HG03432 (cell line): ENCODE measurements at regions not wholly inside any gene's neighbourhood (a gene's known extent, or its start where the extent isn't known, plus 50 kb on each side); places are given as distances from the start of the nearest gene placed in this dataset.
"Not testable (repeated sequence)": the region's sequence is repeated elsewhere in the genome, so short reads cannot be mapped to it uniquely, and the experiment has no call there.

ENCODE experiments used
- ATAC-seq: cut with Tn5 transposase; IDR thresholded peaks from one replicate; pipeline ENCODE4 v1.9.1; 2021; ENCODE audit warnings: mild to moderate bottlenecking, moderate library complexity; ENCODE audit not compliant: unreplicated experiment

DNA sequence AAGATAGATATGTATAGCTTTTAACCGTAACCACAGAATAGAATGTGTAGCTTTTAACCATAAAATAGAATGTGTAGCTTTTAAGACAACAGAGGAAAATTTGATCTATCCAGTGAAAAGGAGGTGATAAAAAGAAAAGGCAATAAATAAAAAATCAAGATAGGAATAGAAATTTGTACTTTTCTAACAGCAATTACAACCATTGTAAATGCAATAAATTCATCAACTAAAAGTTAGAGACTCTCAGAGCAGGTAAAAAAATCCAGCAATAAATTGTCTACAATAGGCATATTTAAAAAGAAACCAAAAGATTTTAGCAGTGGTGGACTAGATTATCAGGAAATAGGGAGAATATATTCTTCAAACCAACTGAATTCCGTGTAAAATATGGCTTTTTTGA lies 63.8 kb upstream of the ABHD2 start:
- no peak for ATAC-seq

DNA sequence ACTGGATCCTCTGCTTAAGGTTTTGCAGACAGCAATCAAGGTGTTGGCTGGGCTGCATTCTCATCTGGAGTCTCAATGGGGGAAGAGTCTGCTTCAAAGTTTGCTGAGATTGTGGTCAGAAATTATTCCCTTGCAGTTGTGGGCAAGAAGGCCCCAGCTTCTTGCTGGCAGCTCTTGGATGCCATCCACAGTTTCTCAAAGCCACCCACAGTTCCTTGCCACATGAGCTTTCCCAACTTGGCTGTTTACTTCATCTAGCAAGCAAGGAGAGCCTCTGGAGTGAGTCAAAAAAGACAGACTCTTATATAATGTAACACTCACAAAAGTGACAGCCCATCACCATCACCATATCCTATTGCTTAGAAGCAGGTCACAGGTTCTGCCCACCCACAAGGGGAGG lies 62.1 kb upstream of the ABHD2 start:
- no peak for ATAC-seq

DNA sequence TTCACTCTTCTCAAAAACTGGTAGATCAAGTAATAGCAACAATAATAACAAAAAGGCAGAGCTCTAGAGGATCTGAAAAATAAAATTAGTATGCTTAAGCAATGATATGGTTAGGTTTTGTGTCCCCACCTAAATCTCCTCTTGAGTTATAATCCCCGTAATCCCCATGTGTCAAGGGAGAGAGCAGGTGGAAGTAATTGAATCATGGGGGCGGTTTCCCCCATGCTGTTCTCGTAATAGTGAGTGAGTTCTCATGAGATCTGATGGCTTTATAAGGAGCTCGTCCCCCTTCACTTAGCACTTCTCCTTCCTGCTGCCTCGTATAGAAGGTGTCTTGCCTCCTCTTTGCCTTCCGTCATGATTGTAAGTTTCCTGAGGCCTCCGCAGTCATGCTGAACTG lies 60.2 kb upstream of the ABHD2 start:
- no peak for ATAC-seq

DNA sequence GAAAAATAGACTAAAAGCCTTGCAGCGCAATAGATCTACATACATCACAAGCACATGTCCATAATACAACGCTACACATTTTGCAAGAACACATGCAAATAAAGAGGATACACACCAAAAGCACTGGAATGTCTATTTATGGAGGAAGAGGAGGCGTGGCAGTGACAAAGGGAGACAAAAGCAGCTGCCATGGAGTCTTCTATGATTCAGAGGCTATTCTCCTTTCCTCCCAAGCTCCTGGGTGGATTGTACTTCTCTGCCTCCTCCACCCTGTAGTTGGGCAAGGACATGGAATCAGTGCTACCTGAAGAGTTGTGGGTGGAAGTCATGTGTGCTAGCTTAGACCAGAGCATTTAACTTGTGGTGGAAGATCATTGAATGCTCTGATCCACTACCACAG lies 57.9 kb upstream of the ABHD2 start:
- ATAC-seq: no peak

DNA sequence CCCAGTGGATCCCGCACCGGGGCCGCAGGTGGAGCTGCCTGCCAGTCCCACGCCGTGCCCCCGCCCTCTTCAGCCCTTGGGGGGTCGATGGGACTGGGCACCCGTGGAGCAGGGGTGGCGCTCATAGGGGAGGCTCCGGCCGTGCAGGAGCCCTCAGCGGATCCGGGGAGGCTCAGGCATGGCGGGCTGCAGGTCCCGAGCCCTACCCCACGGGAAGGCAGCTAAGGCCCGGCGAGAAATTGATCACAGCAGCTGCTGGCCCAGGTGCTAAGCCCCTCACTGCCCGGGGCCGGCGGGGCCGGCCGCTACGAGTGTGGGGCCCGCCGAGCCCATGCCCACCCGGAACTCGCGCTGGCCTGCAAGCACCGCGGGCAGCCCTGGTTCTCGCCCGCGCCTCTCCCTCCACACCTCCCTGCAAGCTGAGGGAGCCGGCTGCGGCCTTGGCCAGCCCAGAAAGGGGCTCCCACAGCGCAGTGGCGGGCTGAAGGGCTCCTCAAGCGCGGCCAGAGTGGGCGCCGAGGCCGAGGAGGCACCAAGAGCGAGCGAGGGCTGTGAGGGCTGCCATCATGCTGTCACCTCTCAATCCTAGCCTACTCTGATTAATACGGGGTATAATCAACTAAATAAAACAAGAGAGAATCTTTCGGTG lies 56.5 kb upstream of the ABHD2 start:
- ATAC-seq: not testable (repeated sequence)

DNA sequence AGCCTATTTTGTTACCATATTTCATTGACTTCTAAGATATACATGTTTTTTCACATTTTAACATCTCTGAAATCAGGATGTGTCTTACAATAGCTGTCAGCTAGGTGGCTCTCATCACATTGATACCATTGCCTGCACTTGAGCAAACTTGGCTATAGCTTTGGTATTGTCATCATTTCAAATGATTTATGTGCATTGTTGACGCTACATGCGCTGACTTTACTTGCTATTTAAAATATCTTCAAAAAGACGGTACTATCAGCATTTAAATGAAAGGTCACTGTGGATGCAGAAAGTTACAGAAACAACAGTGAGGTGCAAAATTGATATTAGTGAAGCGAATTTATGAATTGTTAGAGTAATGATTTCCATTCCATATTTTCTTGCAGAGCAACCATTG lies 54.0 kb upstream of the ABHD2 start:
- ATAC-seq: no peak

DNA sequence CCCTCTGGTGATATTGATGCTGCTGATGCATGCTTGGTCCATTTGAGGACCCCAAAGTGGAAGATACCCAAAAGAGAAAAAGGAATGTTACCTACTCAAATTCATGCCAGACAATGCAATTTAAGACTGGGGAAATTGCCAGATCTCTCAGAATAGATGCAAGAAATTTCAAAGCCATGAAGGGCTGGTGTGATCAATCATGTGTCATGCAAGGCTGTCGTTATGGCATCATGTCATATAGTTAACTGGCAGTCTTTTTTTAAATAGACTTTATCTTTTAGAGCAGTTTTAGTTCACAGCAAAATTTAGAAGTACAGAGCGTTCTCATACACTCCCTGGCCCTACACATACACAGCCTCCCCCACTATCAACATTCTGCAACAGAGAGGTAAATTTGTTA lies 53.1 kb upstream of the ABHD2 start:
- ATAC-seq: no peak

DNA sequence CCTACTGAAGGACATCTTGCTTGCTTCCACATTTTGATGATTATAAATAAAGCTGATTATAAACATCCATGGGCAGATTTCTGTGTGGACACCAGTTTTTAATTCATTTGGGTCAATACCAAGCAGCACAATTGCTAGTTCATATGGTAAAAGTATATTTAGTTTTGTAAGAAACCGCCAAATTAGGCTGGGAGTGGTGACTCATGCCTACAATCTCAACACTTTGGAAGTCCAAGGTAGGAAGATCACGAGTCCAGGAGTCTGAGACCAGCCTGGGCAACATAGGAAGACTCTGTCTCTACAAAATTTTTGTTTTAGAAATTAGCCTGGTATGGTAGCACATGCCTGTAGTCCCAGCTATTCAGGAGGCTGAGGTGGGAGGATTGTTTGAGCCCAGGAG lies 52.6 kb upstream of the ABHD2 start:
- ATAC-seq: no peak

DNA sequence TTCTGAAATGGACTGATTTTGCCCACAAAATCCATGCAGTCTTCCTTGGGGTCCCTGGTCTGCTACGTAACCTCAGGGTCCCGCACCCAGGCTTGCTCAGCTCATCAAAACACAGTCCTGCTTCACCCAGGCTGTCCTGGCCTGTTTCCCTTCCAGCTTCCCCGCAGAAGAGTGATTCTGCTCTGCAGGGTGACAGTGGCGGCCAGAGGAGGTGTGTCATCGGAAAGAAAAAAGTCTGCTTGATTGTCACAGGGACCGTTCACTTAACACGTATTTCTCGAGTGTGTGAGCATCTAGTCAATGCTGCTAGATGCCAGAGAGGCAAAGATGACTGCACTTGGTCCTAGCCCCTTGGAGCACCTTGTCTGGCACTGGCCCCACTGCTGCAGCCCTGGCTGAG lies 50.1 kb upstream of the ABHD2 start:
- no peak for ATAC-seq
